ENCODE measurements at regions not wholly inside any gene's neighbourhood (a gene's known extent, or its start where the extent isn't known, plus 50 kb on each side); places are given as distances from the start of the nearest gene placed in this dataset.

GRCh38 chrX:107502316-107502715 is 52.9 kb downstream of the FRMPD3 start:
- H3K79me2 ChIP-seq (ENCODE audit: insufficient read depth, low read length): no peaks in the 10 kb centered on the region
- no peak overlapping the region for H3K27ac ChIP-seq (ENCODE audit: low read length)
- H3K9ac ChIP-seq (ENCODE audit: low read depth, low read length): no peak overlapping the region
- no peaks in the 10 kb centered on the region for H3K36me3 ChIP-seq (ENCODE audit: insufficient read depth, low read length)
- H3K27me3 ChIP-seq (ENCODE audit: insufficient read depth, low read length, poor library complexity): no peaks in the 10 kb centered on the region
- no peaks in the 10 kb centered on the region for H3K9me3 ChIP-seq (ENCODE audit: insufficient read depth, low read length, severe bottlenecking)
- TF ChIP-seq, protein P1, sequence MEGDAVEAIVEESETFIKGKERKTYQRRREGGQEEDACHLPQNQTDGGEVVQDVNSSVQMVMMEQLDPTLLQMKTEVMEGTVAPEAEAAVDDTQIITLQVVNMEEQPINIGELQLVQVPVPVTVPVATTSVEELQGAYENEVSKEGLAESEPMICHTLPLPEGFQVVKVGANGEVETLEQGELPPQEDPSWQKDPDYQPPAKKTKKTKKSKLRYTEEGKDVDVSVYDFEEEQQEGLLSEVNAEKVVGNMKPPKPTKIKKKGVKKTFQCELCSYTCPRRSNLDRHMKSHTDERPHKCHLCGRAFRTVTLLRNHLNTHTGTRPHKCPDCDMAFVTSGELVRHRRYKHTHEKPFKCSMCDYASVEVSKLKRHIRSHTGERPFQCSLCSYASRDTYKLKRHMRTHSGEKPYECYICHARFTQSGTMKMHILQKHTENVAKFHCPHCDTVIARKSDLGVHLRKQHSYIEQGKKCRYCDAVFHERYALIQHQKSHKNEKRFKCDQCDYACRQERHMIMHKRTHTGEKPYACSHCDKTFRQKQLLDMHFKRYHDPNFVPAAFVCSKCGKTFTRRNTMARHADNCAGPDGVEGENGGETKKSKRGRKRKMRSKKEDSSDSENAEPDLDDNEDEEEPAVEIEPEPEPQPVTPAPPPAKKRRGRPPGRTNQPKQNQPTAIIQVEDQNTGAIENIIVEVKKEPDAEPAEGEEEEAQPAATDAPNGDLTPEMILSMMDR (IDR thresholded peaks at IDR 0.05; ENCODE audit: borderline replicate concordance, extremely low read depth, low read length, poor library complexity, severe bottlenecking): no peak
- no peak for TF ChIP-seq EZH2 (IDR thresholded peaks at IDR 0.05; ENCODE audit: borderline replicate concordance, low read depth, low read length, severe bottlenecking)
- no peak overlapping the region for H3K4me2 ChIP-seq (ENCODE audit: insufficient read depth, low read length)
- no peak overlapping the region for H3K4me3 ChIP-seq (ENCODE audit: low read depth in 1 of 2, low read length in 2 of 2)
- DNase-seq (no peak), ATAC-seq (ENCODE audit: insufficient read depth, low read depth) (no peak)
- H4K20me1 ChIP-seq (ENCODE audit: insufficient read depth, low read length): no peaks in the 10 kb centered on the region
- no peak overlapping the region for H2AFZ ChIP-seq (ENCODE audit: low read depth, low read length)
- no peaks in the 10 kb centered on the region for H3K4me1 ChIP-seq (ENCODE audit: insufficient read depth, low read length)

- no peak overlapping the region for H3K9ac ChIP-seq (ENCODE audit: low read depth, low read length)
- no peaks in the 10 kb centered on the region for H3K79me2 ChIP-seq (ENCODE audit: insufficient read depth, low read length)
- H3K4me2 ChIP-seq (ENCODE audit: insufficient read depth, low read length): no peak overlapping the region
- no peak overlapping the region for H3K4me3 ChIP-seq (ENCODE audit: low read depth in 1 of 2, low read length in 2 of 2)
- H3K27me3 ChIP-seq (ENCODE audit: insufficient read depth, low read length, poor library complexity): no peaks in the 10 kb centered on the region
- no peak overlapping the region for H2AFZ ChIP-seq (ENCODE audit: low read depth, low read length)
- DNase-seq: no peak
- no peak overlapping the region for H3K27ac ChIP-seq (ENCODE audit: low read length)
- H4K20me1 ChIP-seq (ENCODE audit: insufficient read depth, low read length): no peaks in the 10 kb centered on the region
- H3K36me3 ChIP-seq (ENCODE audit: insufficient read depth, low read length): no peaks in the 10 kb centered on the region
- no peak for ATAC-seq (ENCODE audit: insufficient read depth, low read depth)
- TF ChIP-seq, protein P1 (IDR thresholded peaks at IDR 0.05; ENCODE audit: borderline replicate concordance, extremely low read depth, low read length, poor library complexity, severe bottlenecking): no peak
- no peak for TF ChIP-seq EZH2 (IDR thresholded peaks at IDR 0.05; ENCODE audit: borderline replicate concordance, low read depth, low read length, severe bottlenecking)
- H3K9me3 ChIP-seq (ENCODE audit: insufficient read depth, low read length, severe bottlenecking): no peaks in the 10 kb centered on the region
- no peaks in the 10 kb centered on the region for H3K4me1 ChIP-seq (ENCODE audit: insufficient read depth, low read length)
Measured at GRCh38 chrX:107504006-107504405, 54.6 kb downstream of the FRMPD3 start.

DNA sequence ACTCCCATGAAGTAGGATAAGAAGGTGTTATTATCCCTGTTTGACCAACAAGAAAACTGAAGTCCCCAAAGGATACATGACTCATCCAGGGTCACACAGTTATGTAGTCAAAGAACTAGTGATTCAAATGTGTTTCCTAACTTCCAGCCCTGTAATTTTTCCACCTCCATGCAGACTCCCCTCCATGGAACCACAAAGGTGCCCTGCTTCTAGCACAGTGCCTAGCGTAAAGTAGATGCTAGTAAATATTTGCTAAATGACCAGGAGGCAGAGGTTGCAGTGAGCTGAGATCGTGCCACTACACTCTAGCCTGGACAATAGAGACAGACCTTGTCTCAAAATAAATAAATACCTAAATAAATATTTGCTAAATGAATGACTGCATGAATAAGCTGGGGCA is 55.8 kb downstream of the FRMPD3 start:
- no peaks in the 10 kb centered on the region for H3K79me2 ChIP-seq (ENCODE audit: insufficient read depth, low read length)
- H3K27ac ChIP-seq (ENCODE audit: low read length): no peak overlapping the region
- no peaks in the 10 kb centered on the region for H3K9me3 ChIP-seq (ENCODE audit: insufficient read depth, low read length, severe bottlenecking)
- no peaks in the 10 kb centered on the region for H3K36me3 ChIP-seq (ENCODE audit: insufficient read depth, low read length)
- DNase-seq (no peak), ATAC-seq (ENCODE audit: insufficient read depth, low read depth) (no peak)
- H3K9ac ChIP-seq (ENCODE audit: low read depth, low read length): no peak overlapping the region
- no peak for TF ChIP-seq EZH2 (IDR thresholded peaks at IDR 0.05; ENCODE audit: borderline replicate concordance, low read depth, low read length, severe bottlenecking)
- TF ChIP-seq, protein P1 (IDR thresholded peaks at IDR 0.05; ENCODE audit: borderline replicate concordance, extremely low read depth, low read length, poor library complexity, severe bottlenecking): no peak
- H4K20me1 ChIP-seq (ENCODE audit: insufficient read depth, low read length): no peaks in the 10 kb centered on the region
- no peak overlapping the region for H3K4me2 ChIP-seq (ENCODE audit: insufficient read depth, low read length)
- no peaks in the 10 kb centered on the region for H3K27me3 ChIP-seq (ENCODE audit: insufficient read depth, low read length, poor library complexity)
- H2AFZ ChIP-seq (ENCODE audit: low read depth, low read length): no peak overlapping the region
- H3K4me1 ChIP-seq (ENCODE audit: insufficient read depth, low read length): no peaks in the 10 kb centered on the region
- H3K4me3 ChIP-seq (ENCODE audit: low read depth in 1 of 2, low read length in 2 of 2): no peak overlapping the region

DNA sequence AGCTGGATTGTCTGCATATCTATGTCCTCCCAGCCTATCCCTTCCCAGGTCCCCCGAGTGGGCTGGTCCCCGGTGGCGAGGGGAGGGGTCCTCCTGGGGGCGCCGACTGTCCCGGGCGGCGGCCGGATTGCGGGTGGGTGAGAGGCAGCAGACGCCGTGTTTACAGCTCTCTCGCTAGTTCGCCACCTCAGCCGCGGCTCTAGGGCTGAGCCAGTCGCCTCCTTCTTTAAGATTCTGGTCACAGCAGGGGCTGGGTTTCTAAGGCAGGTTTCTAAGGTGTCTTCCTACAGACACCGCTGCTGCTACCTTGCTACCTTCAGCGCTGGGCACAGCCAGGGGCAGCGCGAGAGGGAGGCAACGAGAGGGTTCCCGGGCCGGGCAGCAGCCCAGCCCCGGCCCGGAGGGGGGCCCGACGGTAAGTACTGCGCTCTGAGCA is 57.2 kb downstream of the FRMPD3 start:
- no peaks in the 10 kb centered on the region for H3K9me3 ChIP-seq (ENCODE audit: insufficient read depth, low read length, severe bottlenecking)
- no peak for TF ChIP-seq EZH2 (IDR thresholded peaks at IDR 0.05; ENCODE audit: borderline replicate concordance, low read depth, low read length, severe bottlenecking)
- TF ChIP-seq, protein P1 (IDR thresholded peaks at IDR 0.05; ENCODE audit: borderline replicate concordance, extremely low read depth, low read length, poor library complexity, severe bottlenecking): no peak
- no peak for ATAC-seq (ENCODE audit: insufficient read depth, low read depth)
- no peaks in the 10 kb centered on the region for H4K20me1 ChIP-seq (ENCODE audit: insufficient read depth, low read length)
- no peak overlapping the region for H3K4me2 ChIP-seq (ENCODE audit: insufficient read depth, low read length)
- H3K4me1 ChIP-seq (ENCODE audit: insufficient read depth, low read length): no peaks in the 10 kb centered on the region
- H3K27me3 ChIP-seq (ENCODE audit: insufficient read depth, low read length, poor library complexity): no peaks in the 10 kb centered on the region
- no peak for DNase-seq
- H3K4me3 ChIP-seq (ENCODE audit: low read depth in 1 of 2, low read length in 2 of 2): no peak overlapping the region
- no peaks in the 10 kb centered on the region for H3K36me3 ChIP-seq (ENCODE audit: insufficient read depth, low read length)
- H3K79me2 ChIP-seq (ENCODE audit: insufficient read depth, low read length): no peaks in the 10 kb centered on the region
- H3K27ac ChIP-seq (ENCODE audit: low read length): no peak overlapping the region
- no peak overlapping the region for H2AFZ ChIP-seq (ENCODE audit: low read depth, low read length)
- H3K9ac ChIP-seq (ENCODE audit: low read depth, low read length): no peak overlapping the region
